CD14-positive monocyte (primary cell): ENCODE measurements at regions not wholly inside any gene's neighbourhood (a gene's known extent, or its start where the extent isn't known, plus 50 kb on each side); places are given as distances from the start of the nearest gene placed in this dataset.

Experiments
- DNase-seq, 3 donors: peaks; one replicate each; pipeline ENCODE4 v3.0.0-alpha.2; 2011 to 2022
- H2AFZ ChIP-seq: 2 replicates; pipeline ENCODE4 v1.6.0; 2012; ENCODE audit warnings: mild to moderate bottlenecking, low read depth, low read length, inconsistent platforms; ENCODE audit not compliant: insufficient read depth, poor library complexity, severe bottlenecking
- H3K27ac ChIP-seq, 2 donors: 1 replicate in 1 of 2; 2 replicates in 1 of 2; pipeline ENCODE4 v1.5.1; 2012 to 2013; ENCODE audit warnings: low read length in 2 of 2, control low read depth in 1 of 2, inconsistent platforms in 1 of 2, low read depth in 1 of 2, mild to moderate bottlenecking in 1 of 2
- H3K27me3 ChIP-seq, 2 donors: one replicate each; pipeline versions ENCODE4 v1.6.0 to v1.6.1; 2011 to 2013; ENCODE audit warnings: low read length in 2 of 2; ENCODE audit not compliant: control insufficient read depth in 2 of 2, insufficient read depth in 2 of 2
- H3K36me3 ChIP-seq, 2 donors: replicated peaks in 1 of 2; 1 replicate in 1 of 2; 2 replicates in 1 of 2; pipeline versions ENCODE4 v1.5.1 to v1.6.1; 2012 to 2013; ENCODE audit warnings: low read length in 2 of 2, control low read depth in 1 of 2, inconsistent platforms in 1 of 2, mild to moderate bottlenecking in 1 of 2; ENCODE audit not compliant: insufficient read depth in 2 of 2, control insufficient read depth in 1 of 2
- H3K4me1 ChIP-seq, 2 donors: 1 replicate in 1 of 2; 2 replicates in 1 of 2; pipeline versions ENCODE4 v1.5.1 to v1.6.1; 2012 to 2013; ENCODE audit warnings: low read length in 2 of 2, control low read depth in 1 of 2, inconsistent platforms in 1 of 2, mild to moderate bottlenecking in 1 of 2, moderate library complexity in 1 of 2; ENCODE audit not compliant: insufficient read depth in 2 of 2, control insufficient read depth in 1 of 2
- H3K4me2 ChIP-seq: replicated peaks from 2 replicates; pipeline ENCODE3; 2012; ENCODE audit warnings: low read length, moderate library complexity, mild to moderate bottlenecking; ENCODE audit not compliant: poor library complexity, severe bottlenecking; ENCODE audit errors: extremely low read depth
- H3K4me3 ChIP-seq, 3 experiments: fragments of 200-600 bp in 1 of 3; sonication (generic) in 1 of 3; replicated peaks in 1 of 3; 1 replicate in 2 of 3; 2 replicates in 1 of 3; pipeline ENCODE4 v1.5.1; 2011 to 2013; ENCODE audit warnings: low read length in 3 of 3, mild to moderate bottlenecking in 3 of 3, control low read depth in 2 of 3, low read depth in 2 of 3, inconsistent platforms in 1 of 3, moderate library complexity in 1 of 3
- H3K79me2 ChIP-seq: 2 replicates; pipeline ENCODE4 v1.6.0; 2012; ENCODE audit warnings: mild to moderate bottlenecking, control low read depth, inconsistent platforms, low read length, moderate library complexity; ENCODE audit not compliant: insufficient read depth
- H3K9ac ChIP-seq: 2 replicates; pipeline ENCODE4 v1.6.0; 2017; ENCODE audit warnings: low read length, mild to moderate bottlenecking; ENCODE audit not compliant: insufficient read depth, poor library complexity, severe bottlenecking
- H3K9me3 ChIP-seq, 2 donors: replicated peaks in 1 of 2; 1 replicate in 1 of 2; 2 replicates in 1 of 2; pipeline versions ENCODE4 v1.5.1 to v1.6.1; 2012 to 2013; ENCODE audit warnings: low read length in 2 of 2, control low read depth in 1 of 2; ENCODE audit not compliant: control insufficient read depth in 1 of 2, insufficient read depth in 1 of 2
- H4K20me1 ChIP-seq: 2 replicates; pipeline ENCODE4 v1.6.0; 2012; ENCODE audit warnings: mild to moderate bottlenecking, low read length, control low read depth, moderate library complexity; ENCODE audit not compliant: insufficient read depth
- H3K27ac Mint-ChIP-seq, 7 donors: one replicate each; pipeline ENCODE4 v1.8.0; 2020; ENCODE audit warnings: mild to moderate bottlenecking in 7 of 7, mixed read lengths in 7 of 7, moderate library complexity in 6 of 7, inconsistent platforms in 2 of 7
- H3K27me3 Mint-ChIP-seq, 3 donors: one replicate each; pipeline ENCODE4 v1.8.0; 2021 to 2022; ENCODE audit warnings: low read depth in 3 of 3, mild to moderate bottlenecking in 3 of 3, mixed read lengths in 3 of 3, moderate library complexity in 3 of 3, inconsistent platforms in 1 of 3
- H3K36me3 Mint-ChIP-seq, 2 donors: one replicate each; pipeline ENCODE4 v1.8.0; 2020; ENCODE audit warnings: mixed read lengths in 2 of 2, inconsistent platforms in 1 of 2, mild to moderate bottlenecking in 1 of 2
- H3K4me1 Mint-ChIP-seq: one replicate; pipeline ENCODE4 v1.8.0; 2020; ENCODE audit warnings: mild to moderate bottlenecking, mixed read lengths
- H3K4me3 Mint-ChIP-seq, 2 donors: one replicate each; pipeline ENCODE4 v1.8.0; 2020; ENCODE audit warnings: mild to moderate bottlenecking in 2 of 2, mixed read lengths in 2 of 2, moderate library complexity in 1 of 2
- H3K9me3 Mint-ChIP-seq, 7 donors: one replicate each; pipeline ENCODE4 v1.8.0; 2020 to 2022; ENCODE audit warnings: mixed read lengths in 7 of 7, mild to moderate bottlenecking in 6 of 7, moderate library complexity in 6 of 7, inconsistent platforms in 2 of 7
- CTCF ChIP-seq: fragments of 200-600 bp; IDR thresholded peaks from one replicate; pipeline ENCODE4 v1.8.0; 2022; ENCODE audit warnings: antibody characterized with exemption, mild to moderate bottlenecking
- WGBS: methylation state at CpG from one replicate; pipeline ENCODE4 v1.1.5; 2013; ENCODE audit warnings: missing lambda C conversion rate; ENCODE audit not compliant: insufficient coverage; 5-methylcytosine and 5-hydroxymethylcytosine counted together
- intact Hi-C, 2 donors: fragments of 100-400 bp; cut with micrococcal nuclease; formaldehyde crosslinking; loops; one replicate each; pipeline versions ENCODE4 v1.15.0 to v1.15.1; 2023

GRCh38 chr5:175765858-175766257 is 105.5 kb upstream of the CPLX2 start:
- Histone ChIP-seq H3K4me1 (peaks cover 0 to 4% of the 10 kb centered on the region in 2 donors), H3K27me3 (peaks cover 0 to 3% of the 10 kb centered on the region in 2 donors), H3K9ac (no peak overlapping the region), H3K4me3 (no peak overlapping the region), H3K9me3 (peaks cover 13 to 19% of the 10 kb centered on the region in 2 donors), H4K20me1 (no peaks in the 10 kb centered on the region), H3K27ac (no peak overlapping the region), H3K4me2 (no peak overlapping the region), H2AFZ (no peak overlapping the region), H3K36me3 (no peaks in the 10 kb centered on the region), H3K79me2 (no peaks in the 10 kb centered on the region)
- peaks cover 13 to 35% (median 18%) of the 10 kb centered on the region in 7 donors for H3K9me3 Mint-ChIP-seq
- no peak for TF ChIP-seq CTCF
- WGBS, result no CpG with 5 or more reads among the region's 3 CpGs
- H3K4me1 Mint-ChIP-seq, result peaks cover 10% of the 10 kb centered on the region
- no peaks in the 10 kb centered on the region for H3K36me3 Mint-ChIP-seq
- peak overlapping the region in 1 of 7 donors; percentile 26 for H3K27ac Mint-ChIP-seq
- intact Hi-C loops, result no loop called here
- H3K4me3 Mint-ChIP-seq, result no peak overlapping the region
- H3K27me3 Mint-ChIP-seq, result peaks cover 15 to 22% (median 20%) of the 10 kb centered on the region in 3 donors
- DNase-seq, result peak; percentile 18 to 74 (median 29)

DNA sequence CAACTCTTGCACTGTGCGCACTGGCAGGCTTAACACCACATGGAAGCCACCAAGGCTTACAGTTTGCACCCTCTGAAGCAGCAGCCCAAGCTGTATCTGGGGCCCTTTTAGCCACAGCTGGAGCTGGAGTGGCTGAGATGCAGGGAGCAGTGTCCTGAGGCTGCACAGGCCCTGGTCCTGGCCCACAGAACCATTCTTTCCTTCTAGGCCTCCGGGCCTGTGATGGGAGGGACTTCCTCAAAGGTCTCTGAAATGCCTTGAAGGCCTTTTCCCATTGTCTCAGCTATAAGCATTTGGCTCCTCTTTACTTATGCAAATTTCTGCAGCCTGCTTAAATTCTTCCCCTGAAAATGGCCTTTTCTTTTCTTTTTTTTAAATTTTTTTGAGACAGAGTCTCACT is 104.4 kb upstream of the CPLX2 start:
- Mint-ChIP-seq H3K4me3 (no peak overlapping the region), H3K27me3 (peaks cover 21 to 29% (median 27%) of the 10 kb centered on the region in 3 donors)

More for the DNA sequence above, 104.4 kb upstream of the CPLX2 start:
- Mint-ChIP-seq H3K27ac (no peak overlapping the region), H3K9me3 (peaks cover 10 to 26% (median 15%) of the 10 kb centered on the region in 7 donors), H3K4me1 (peaks cover 10% of the 10 kb centered on the region), H3K36me3 (no peaks in the 10 kb centered on the region)
- Histone ChIP-seq H3K4me2 (no peak overlapping the region), H4K20me1 (no peaks in the 10 kb centered on the region), H3K9ac (no peak overlapping the region), H3K9me3 (peaks cover 7 to 12% of the 10 kb centered on the region in 2 donors), H3K27ac (no peak overlapping the region), H3K79me2 (no peaks in the 10 kb centered on the region), H3K4me1 (peaks cover 0 to 4% of the 10 kb centered on the region in 2 donors), H3K36me3 (no peaks in the 10 kb centered on the region), H3K4me3 (no peak overlapping the region), H2AFZ (no peak overlapping the region), H3K27me3 (peaks cover 6 to 11% of the 10 kb centered on the region in 2 donors)
- DNase-seq, result no peak
- intact Hi-C loops, result no loop called here
- TF ChIP-seq CTCF, result no peak
- 90% methylated on average over 1 of the region's 2 CpGs for WGBS
